Raji (cell line): ENCODE measurements at regions not wholly inside any gene's neighbourhood (a gene's known extent, or its start where the extent isn't known, plus 50 kb on each side); places are given as distances from the start of the nearest gene placed in this dataset.

Source experiments
- POLR2A ChIP-seq: IDR thresholded peaks from 2 replicates; pipeline ENCODE4 v1.6.1; 2011; ENCODE audit warnings: low read depth, low read length, control low read depth; ENCODE audit not compliant: insufficient read depth

GRCh38 chr2:136233298-136233697 is 115.3 kb upstream of the CXCR4 start:
- TF ChIP-seq POLR2A, result no peak

GRCh38 chr2:136232456-136233172 is 114.7 kb upstream of the CXCR4 start:
- TF ChIP-seq POLR2A, result no peak

GRCh38 chr2:136230464-136230863 is 112.5 kb upstream of the CXCR4 start:
- no peak for TF ChIP-seq POLR2A

- TF ChIP-seq POLR2A, result no peak
Measured at GRCh38 chr2:136226903-136227302, 109.0 kb upstream of the CXCR4 start.

- no peak for TF ChIP-seq POLR2A
Measured at GRCh38 chr2:136225950-136226835, 108.2 kb upstream of the CXCR4 start.

- no peak for TF ChIP-seq POLR2A
Measured at GRCh38 chr2:136223274-136223673, 105.3 kb upstream of the CXCR4 start.

- TF ChIP-seq POLR2A, result no peak
Measured at GRCh38 chr2:136222862-136223261, 104.9 kb upstream of the CXCR4 start.

- TF ChIP-seq POLR2A, result no peak
Measured at GRCh38 chr2:136221026-136221425, 103.1 kb upstream of the CXCR4 start.

- TF ChIP-seq POLR2A, result no peak
Measured at GRCh38 chr2:136219963-136220362, 102.0 kb upstream of the CXCR4 start.

GRCh38 chr2:136219341-136219740 is 101.4 kb upstream of the CXCR4 start:
- no peak for TF ChIP-seq POLR2A

GRCh38 chr2:136217996-136218395 is 100.0 kb upstream of the CXCR4 start:
- no peak for TF ChIP-seq POLR2A

GRCh38 chr2:136215908-136216472 is 98.0 kb upstream of the CXCR4 start:
- no peak for TF ChIP-seq POLR2A

GRCh38 chr2:136215449-136215848 is 97.5 kb upstream of the CXCR4 start:
- no peak for TF ChIP-seq POLR2A

GRCh38 chr2:136214307-136215200 is 96.6 kb upstream of the CXCR4 start:
- no peak for TF ChIP-seq POLR2A

GRCh38 chr2:136213836-136214235 is 95.9 kb upstream of the CXCR4 start:
- TF ChIP-seq POLR2A, result no peak
